ENCODE measurements at regions not wholly inside any gene's neighbourhood (a gene's known extent, or its start where the extent isn't known, plus 50 kb on each side); places are given as distances from the start of the nearest gene placed in this dataset.

GRCh38 chr3:73952781-73953180, 328.0 kb upstream of the PDZRN3 start:
- no peak for DNase-seq (ENCODE audit: low read depth, low spot score)
- no peak for TF ChIP-seq CTCF (IDR thresholded peaks at IDR 0.05; ENCODE audit: insufficient read depth, low read length, missing control alignments)
- POLR2A ChIA-PET, result no interaction called here
- H3K4me3 ChIP-seq (ENCODE audit: low read depth, low read length), result no peak overlapping the region
- CTCF ChIA-PET, result no interaction called here

- DNase-seq (ENCODE audit: low read depth, low spot score), result no peak
- TF ChIP-seq CTCF (IDR thresholded peaks at IDR 0.05; ENCODE audit: insufficient read depth, low read length, missing control alignments), result no peak
- H3K4me3 ChIP-seq (ENCODE audit: low read depth, low read length), result no peak overlapping the region
- ChIA-PET POLR2A (no interaction called here), CTCF (no interaction called here)
Measured at GRCh38 chr3:73950865-73951558, 326.3 kb upstream of the PDZRN3 start.

- no peak overlapping the region for H3K4me3 ChIP-seq (ENCODE audit: low read depth, low read length)
- no peak for TF ChIP-seq CTCF (IDR thresholded peaks at IDR 0.05; ENCODE audit: insufficient read depth, low read length, missing control alignments)
- DNase-seq (ENCODE audit: low read depth, low spot score), result no peak
- ChIA-PET CTCF (no interaction called here), POLR2A (no interaction called here)
Measured at GRCh38 chr3:73945541-73945940, 320.8 kb upstream of the PDZRN3 start.

- TF ChIP-seq CTCF (IDR thresholded peaks at IDR 0.05; ENCODE audit: insufficient read depth, low read length, missing control alignments), result no peak
- CTCF ChIA-PET, result no interaction called here
- no peak for DNase-seq (ENCODE audit: low read depth, low spot score)
Measured at GRCh38 chr3:73939985-73940384, 315.2 kb upstream of the PDZRN3 start.

GRCh38 chr3:73933585-73933984, 308.8 kb upstream of the PDZRN3 start:
- no peak for DNase-seq (ENCODE audit: low read depth, low spot score)
- no peak for TF ChIP-seq CTCF (IDR thresholded peaks at IDR 0.05; ENCODE audit: insufficient read depth, low read length, missing control alignments)
- ChIA-PET CTCF (no interaction called here), POLR2A (no interaction called here)
- no peak overlapping the region for H3K4me3 ChIP-seq (ENCODE audit: low read depth, low read length)

More at GRCh38 chr3:73939985-73940384, 315.2 kb upstream of the PDZRN3 start:
- POLR2A ChIA-PET, result no interaction called here
- H3K4me3 ChIP-seq (ENCODE audit: low read depth, low read length), result no peak overlapping the region

GRCh38 chr3:73927203-73927570, 302.4 kb upstream of the PDZRN3 start:
- no peak overlapping the region for H3K4me3 ChIP-seq (ENCODE audit: low read depth, low read length)
- no peak for TF ChIP-seq CTCF (IDR thresholded peaks at IDR 0.05; ENCODE audit: insufficient read depth, low read length, missing control alignments)
- ChIA-PET CTCF (no interaction called here), POLR2A (no interaction called here)
- DNase-seq (ENCODE audit: low read depth, low spot score), result no peak
